Adrenal gland (tissue), 5 donors: ENCODE measurements at regions not wholly inside any gene's neighbourhood (a gene's known extent, or its start where the extent isn't known, plus 50 kb on each side); places are given as distances from the start of the nearest gene placed in this dataset.

Experiments used
- CTCF ChIP-seq, 6 experiments: fragments of 450-650 bp in 4 of 6; fragments of 200-600 bp in 2 of 6; sonication (generic) in 1 of 6; IDR thresholded peaks; 1 replicate in 5 of 6; 2 replicates in 1 of 6; pipeline versions ENCODE4 v1.5.1 to v1.8.0; 2016 to 2021; ENCODE audit warnings: antibody characterized with exemption in 6 of 6, mild to moderate bottlenecking in 2 of 6, moderate library complexity in 1 of 6
- POLR2A ChIP-seq, 2 donors: fragments of 450-650 bp; IDR thresholded peaks; one replicate each; pipeline ENCODE4 v1.6.1; 2017; ENCODE audit warnings: antibody characterized with exemption in 2 of 2, mild to moderate bottlenecking in 2 of 2, moderate library complexity in 1 of 2
- donor health status: DM: no; HTN: no; CAD: no.

- TF ChIP-seq CTCF (IDR thresholded peaks at IDR 0.05) (no peak), POLR2A (IDR thresholded peaks at IDR 0.05) (no peak)
Observed at GRCh38 chr9:26271495-26272122, 593.4 kb upstream of the TUSC1 start.
